ENCODE measurements at regions not wholly inside any gene's neighbourhood (a gene's known extent, or its start where the extent isn't known, plus 50 kb on each side); places are given as distances from the start of the nearest gene placed in this dataset.

DNA sequence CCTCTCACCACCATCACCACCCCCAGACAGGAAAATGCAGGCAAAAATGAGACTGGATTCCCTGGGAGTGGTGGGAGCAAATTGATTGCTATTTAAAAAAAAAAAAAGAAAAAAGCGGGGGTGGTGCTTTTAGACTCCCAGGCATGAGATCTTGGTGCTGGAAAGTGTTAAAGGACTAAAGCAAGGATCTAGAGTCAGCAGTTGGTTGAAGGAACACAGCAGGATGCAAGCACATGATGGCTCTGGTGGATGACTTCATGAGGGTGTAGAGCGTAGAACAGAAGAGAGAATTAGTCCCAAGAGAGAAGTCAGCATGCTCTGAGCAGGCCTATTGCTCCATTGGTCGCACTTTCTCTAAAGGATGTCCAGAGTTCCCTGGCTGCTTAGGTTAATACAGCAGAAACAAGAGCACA lies 183.8 kb upstream of the HMGA2 start (continued):
- no peak for TF ChIP-seq ATF1 (CRISPR knock-in tag; IDR thresholded peaks at IDR 0.05)

DNA sequence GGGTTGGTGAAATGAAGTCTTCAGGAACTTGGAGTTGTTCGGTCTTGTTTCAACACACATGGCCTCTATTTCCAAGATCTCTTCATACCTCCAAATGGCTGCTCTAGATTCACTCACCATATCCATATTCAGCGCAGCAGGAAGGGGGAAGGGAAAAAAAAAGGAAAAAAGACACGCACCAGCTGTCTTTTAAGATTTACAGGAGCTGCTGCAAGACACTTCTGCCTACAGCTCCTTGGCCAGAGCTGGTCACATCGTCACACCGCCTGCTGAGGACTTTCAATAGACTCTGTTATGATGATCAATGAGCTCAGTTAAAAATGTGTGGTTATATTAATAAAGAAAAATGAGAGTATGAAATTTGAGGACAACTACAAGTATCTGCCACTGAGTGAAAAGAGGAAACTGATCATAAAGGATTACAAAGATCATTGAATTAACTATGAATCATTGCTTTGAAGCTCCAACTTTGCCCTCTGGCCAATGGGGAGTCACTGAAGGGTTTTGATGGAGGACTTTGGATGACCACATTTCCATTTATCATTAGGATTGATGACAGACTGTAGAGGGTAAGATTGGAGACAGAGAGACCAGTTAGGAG lies 182.1 kb upstream of the HMGA2 start:
- DNase-seq (ENCODE audit: low spot score) (no peak), ATAC-seq (no peak)
- Mint-ChIP-seq H3K9me3 (no peaks in the 10 kb centered on the region), H3K27me3 (ENCODE audit: low read depth) (no peaks in the 10 kb centered on the region), H3K36me3 (no peaks in the 10 kb centered on the region), H3K4me1 (peaks cover 7% of the 10 kb centered on the region; the same call in 1 of the 2 replicates), H3K27ac (no peak overlapping the region), H3K4me3 (no peak overlapping the region)
- ChIA-PET CTCF (no interaction called here), POLR2A (no interaction called here)
- no peak for TF ChIP-seq NR2C2 (CRISPR knock-in tag; IDR thresholded peaks at IDR 0.05)
- TF ChIP-seq, protein P1, sequence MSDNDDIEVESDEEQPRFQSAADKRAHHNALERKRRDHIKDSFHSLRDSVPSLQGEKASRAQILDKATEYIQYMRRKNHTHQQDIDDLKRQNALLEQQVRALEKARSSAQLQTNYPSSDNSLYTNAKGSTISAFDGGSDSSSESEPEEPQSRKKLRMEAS (CRISPR knock-in tag; IDR thresholded peaks at IDR 0.05), result no peak
- TF ChIP-seq SP1 (CRISPR knock-in tag; conservative IDR thresholded peaks at IDR 0.05), result no peak
- TF ChIP-seq RORB (CRISPR knock-in tag; IDR thresholded peaks at IDR 0.05), result no peak
- no peak for TF ChIP-seq ZNF512 (CRISPR knock-in tag; IDR thresholded peaks at IDR 0.05; ENCODE audit: borderline replicate concordance)
- no peak for TF ChIP-seq ZSCAN18 (CRISPR knock-in tag; IDR thresholded peaks at IDR 0.05)
- no peak for TF ChIP-seq PREB (CRISPR knock-in tag; IDR thresholded peaks at IDR 0.05; ENCODE audit: borderline replicate concordance)
- no peak for TF ChIP-seq ZNF219 (CRISPR knock-in tag; IDR thresholded peaks at IDR 0.05; ENCODE audit: borderline replicate concordance)
- TF ChIP-seq, protein P2, sequence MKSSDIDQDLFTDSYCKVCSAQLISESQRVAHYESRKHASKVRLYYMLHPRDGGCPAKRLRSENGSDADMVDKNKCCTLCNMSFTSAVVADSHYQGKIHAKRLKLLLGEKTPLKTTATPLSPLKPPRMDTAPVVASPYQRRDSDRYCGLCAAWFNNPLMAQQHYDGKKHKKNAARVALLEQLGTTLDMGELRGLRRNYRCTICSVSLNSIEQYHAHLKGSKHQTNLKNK (CRISPR knock-in tag; IDR thresholded peaks at IDR 0.05), result no peak
- TF ChIP-seq ATF2 (CRISPR knock-in tag; IDR thresholded peaks at IDR 0.05; ENCODE audit: borderline replicate concordance, low read depth), result no peak
- TF ChIP-seq SMAD4 (CRISPR knock-in tag; IDR thresholded peaks at IDR 0.05), result no peak
- TF ChIP-seq ZNF396 (CRISPR knock-in tag; IDR thresholded peaks at IDR 0.05; ENCODE audit: borderline replicate concordance), result no peak
- TF ChIP-seq ZNF532 (CRISPR knock-in tag; IDR thresholded peaks at IDR 0.05; ENCODE audit: borderline replicate concordance), result no peak
- TF ChIP-seq, protein P3, sequence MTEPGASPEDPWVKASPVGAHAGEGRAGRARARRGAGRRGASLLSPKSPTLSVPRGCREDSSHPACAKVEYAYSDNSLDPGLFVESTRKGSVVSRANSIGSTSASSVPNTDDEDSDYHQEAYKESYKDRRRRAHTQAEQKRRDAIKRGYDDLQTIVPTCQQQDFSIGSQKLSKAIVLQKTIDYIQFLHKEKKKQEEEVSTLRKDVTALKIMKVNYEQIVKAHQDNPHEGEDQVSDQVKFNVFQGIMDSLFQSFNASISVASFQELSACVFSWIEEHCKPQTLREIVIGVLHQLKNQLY (CRISPR knock-in tag; IDR thresholded peaks at IDR 0.05), result no peak
- TF ChIP-seq ZNF263 (CRISPR knock-in tag; IDR thresholded peaks at IDR 0.05; ENCODE audit: low read depth), result no peak
- TF ChIP-seq E2F4 (CRISPR knock-in tag; IDR thresholded peaks at IDR 0.05; ENCODE audit: borderline replicate concordance, low read depth), result no peak
- TF ChIP-seq ZNF281 (CRISPR knock-in tag; IDR thresholded peaks at IDR 0.05), result no peak
- TF ChIP-seq OVOL2 (CRISPR knock-in tag; IDR thresholded peaks at IDR 0.05; ENCODE audit: borderline replicate concordance), result no peak
